Fibroblast of skin of scalp (primary cell): ENCODE measurements at regions not wholly inside any gene's neighbourhood (a gene's known extent, or its start where the extent isn't known, plus 50 kb on each side); places are given as distances from the start of the nearest gene placed in this dataset.
"Not testable (repeated sequence)": the region's sequence is repeated elsewhere in the genome, so short reads cannot be mapped to it uniquely, and the experiment has no call there.

ENCODE experiments used
- DNase-seq: peaks from one replicate; pipeline ENCODE4 v3.0.0-alpha.2; 2013

DNA sequence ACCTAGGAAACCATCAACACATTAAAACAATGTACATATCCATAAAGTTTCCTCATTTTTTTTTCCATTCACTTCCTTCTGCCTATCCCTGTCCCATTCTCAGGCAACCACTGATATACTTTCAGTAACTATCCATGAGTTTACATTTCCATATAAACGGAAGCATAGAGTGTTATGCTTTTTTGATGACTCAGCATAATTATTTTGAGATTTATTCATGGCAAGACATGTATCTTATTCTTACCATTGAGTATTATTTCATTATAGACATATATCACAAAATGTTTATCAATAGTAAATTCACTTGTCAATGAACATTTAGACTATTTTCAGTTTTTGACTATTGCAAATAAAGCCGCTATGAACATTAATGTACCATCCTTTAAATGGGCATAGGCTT is 1786.8 kb upstream of the ACO1 start:
- DNase-seq: no peak

DNA sequence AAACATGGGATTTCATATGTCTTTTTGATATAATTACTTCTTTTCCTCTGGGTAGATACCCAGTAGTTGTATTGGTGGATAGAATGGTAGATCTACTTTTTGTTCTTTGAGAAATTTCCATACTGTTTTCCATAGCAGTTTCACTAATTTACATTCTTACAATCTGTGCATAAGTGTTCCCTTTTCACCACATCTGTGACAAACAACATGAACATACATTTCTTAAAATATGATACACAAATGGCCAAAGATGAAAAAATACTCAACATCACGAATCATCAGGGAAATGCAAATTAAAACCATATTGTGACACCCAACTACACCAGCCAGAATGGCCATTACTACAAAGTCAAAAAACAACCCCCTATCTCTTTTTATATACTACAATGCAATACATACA is 1778.5 kb upstream of the ACO1 start:
- DNase-seq: no peak

- peak; percentile 1 for DNase-seq
These were observed 1774.7 kb upstream of the ACO1 start for GRCh38 chr9:30609713-30610112.

GRCh38 chr9:30616782-30617181 is 1767.7 kb upstream of the ACO1 start:
- not testable (repeated sequence) for DNase-seq

DNA sequence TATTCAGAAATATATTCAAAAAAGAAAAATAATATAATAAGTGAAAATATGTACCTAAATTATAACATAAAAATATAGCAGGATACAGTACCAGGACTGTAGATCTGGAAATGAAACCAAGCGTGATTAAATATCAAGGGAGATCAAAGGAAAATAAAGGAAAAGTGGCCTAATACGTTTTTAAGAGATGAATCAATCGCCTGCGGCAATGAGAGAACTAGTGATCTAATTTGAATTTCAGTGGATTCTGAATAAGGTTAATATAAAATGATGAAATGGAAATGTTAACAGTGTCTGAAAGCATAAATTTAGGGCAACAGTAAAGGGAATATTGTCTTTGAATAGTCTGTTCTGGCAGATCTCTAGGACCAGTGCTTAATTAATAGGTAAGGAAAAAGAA is 1761.9 kb upstream of the ACO1 start:
- DNase-seq: no peak

GRCh38 chr9:30628915-30629567 is 1755.4 kb upstream of the ACO1 start:
- DNase-seq: no peak

DNA sequence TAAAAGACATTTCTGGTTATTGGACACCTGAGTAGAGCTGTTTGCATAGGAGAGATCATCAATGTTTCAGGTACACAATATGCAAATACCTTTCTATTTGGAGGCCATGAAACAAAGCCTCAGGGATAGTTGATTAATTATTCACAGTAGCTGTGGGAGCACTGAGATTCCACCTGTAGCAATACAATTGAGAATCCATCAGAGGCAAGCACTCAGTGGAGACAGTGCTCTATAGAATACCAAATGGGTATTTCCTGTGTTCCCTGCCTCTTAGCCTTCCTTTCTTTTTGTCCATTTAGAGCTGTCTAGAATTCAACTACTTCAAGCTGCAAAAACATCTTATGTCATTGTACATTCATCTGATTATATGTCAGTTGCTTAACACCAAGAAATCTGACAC is 1754.0 kb upstream of the ACO1 start:
- DNase-seq: no peak

DNA sequence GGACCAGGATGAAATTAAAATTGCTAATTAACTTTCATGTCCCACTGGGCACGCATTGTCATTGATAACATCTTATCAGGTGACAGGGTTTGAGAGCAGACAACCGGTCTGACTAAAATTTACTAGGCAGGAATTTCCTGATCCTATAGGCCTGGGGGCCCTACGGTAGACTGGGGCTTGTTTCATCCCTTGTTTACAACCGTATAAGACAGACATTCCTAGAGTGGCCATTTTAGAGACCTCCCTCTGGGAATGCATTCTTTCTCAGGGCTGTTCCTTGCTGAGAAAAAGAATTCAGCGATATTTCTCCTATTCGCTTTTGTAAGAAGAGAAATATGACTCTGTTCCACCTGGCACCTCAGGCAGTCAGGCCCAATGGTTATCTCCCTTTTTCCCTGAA is 1737.8 kb upstream of the ACO1 start:
- not testable (repeated sequence) for DNase-seq

DNA sequence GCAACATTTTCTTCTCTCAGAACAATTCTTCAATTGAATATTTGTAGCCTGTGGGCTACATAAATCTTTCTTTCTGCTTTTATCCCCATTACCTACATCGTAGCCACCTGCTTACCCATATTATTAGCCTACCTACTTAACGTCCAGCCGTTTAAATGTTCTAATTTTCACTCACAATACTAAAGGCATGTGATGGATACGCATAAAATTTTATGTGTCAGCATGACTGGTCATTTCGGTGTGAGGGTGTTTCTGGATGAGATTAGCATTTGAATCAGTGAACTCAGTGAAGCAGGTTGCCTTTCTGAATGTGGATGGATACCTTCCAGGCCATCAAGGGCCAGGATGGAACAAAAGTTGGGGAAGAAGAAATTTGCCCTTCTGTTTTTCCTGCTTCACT is 1722.5 kb upstream of the ACO1 start:
- no peak for DNase-seq

DNA sequence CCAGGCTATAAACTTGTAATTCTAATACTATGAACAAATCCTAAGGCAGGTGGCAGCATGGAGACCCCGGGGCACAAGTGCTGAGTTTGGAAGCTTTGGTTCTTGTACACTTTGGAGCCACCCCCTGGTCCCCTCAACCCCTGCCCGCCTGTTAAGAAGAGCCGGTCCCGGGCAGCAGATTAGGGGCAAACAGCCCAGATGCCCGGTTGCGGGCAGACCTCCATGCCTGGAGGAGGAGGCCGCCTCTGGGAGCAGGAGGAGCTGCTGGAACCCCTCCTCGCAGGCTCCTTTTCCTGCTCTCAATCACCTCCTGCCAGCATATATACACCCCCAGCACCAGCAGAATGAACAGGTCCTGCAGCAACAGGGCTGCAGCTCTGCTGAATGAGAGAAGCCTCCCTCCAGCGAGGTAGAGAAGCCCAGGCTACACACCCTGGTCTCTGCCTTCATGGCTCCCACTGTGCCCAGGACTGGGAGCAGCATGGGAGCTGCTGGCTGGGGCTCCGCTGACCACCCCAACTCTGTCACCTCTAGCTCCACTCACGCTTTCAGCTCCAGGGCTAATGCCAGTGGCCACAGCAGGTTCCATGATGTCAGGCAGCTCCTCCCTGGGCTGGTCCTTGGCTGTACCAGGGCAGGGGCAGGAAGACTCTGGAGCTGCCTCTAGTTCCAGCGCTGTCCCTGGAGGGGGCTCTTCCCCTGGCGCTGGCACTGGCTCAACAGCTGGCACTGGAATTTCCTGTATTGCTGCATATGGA is 1713.5 kb upstream of the ACO1 start:
- no peak for DNase-seq

- no peak for DNase-seq
These were observed 1711.3 kb upstream of the ACO1 start for GRCh38 chr9:30673132-30673531.

DNA sequence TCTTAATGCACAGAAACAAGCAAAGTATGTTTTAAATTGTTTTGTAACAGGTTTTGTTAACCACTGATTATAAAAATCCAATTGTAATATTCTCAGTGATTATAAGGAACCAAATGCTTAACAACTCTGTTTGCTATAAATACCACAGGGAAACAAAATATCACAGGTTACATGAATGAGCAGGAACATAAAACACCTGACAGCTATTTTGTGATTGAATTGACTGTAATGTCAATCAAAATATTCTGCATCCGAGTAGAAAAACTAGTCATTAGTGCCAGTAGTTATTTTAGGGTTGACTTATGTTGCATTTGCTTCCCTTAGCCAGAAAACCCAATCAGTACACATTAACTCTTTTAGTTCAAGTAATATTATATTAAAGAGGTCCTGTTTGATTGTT is 1707.8 kb upstream of the ACO1 start:
- DNase-seq: no peak

DNA sequence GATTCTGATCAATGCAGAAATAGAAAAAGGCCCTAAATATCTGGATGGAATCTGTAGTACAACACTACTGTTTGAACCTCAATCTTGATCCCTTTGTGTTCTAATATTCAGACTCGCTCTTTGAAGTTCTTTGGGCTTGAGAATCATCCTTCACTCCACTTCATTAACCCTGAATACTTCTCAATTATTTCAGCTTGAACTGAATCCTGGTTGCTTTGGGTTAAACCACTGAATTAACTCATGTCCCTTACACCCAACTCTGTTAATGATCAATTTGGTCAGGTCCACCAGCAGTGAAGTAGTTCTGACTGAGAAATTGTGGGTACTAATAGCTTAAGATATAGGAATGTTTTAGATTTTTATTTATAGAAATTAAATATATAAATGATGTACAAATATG is 1707.2 kb upstream of the ACO1 start:
- DNase-seq: no peak

GRCh38 chr9:30688801-30689200 is 1695.6 kb upstream of the ACO1 start:
- no peak for DNase-seq

GRCh38 chr9:30697958-30698357 is 1686.5 kb upstream of the ACO1 start:
- DNase-seq: no peak

- DNase-seq: no peak
These were observed 1672.9 kb upstream of the ACO1 start for GRCh38 chr9:30711591-30711990.

DNA sequence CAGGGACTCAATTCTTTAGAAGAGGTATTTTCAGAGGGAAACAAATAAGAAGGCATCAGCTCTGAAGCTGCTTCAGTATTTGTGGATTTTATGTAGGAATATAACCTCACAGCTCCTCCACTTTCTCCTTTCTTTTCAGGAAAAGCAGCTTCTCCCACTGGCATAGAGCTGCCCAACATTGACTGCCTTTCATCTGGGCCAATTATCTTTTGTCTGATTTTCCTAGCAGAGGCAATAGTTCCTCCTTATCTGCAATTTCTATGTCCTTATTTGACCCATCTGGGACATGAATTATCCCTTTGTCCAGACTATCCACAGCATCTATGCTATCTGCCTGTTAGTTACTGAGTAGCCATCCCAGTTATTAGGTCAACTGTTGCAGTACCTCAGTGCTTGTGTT is 1671.2 kb upstream of the ACO1 start:
- no peak for DNase-seq

- no peak for DNase-seq
These were observed 1670.1 kb upstream of the ACO1 start for GRCh38 chr9:30714389-30714788.

- DNase-seq: no peak
These were observed 1666.0 kb upstream of the ACO1 start for GRCh38 chr9:30718483-30718882.

DNA sequence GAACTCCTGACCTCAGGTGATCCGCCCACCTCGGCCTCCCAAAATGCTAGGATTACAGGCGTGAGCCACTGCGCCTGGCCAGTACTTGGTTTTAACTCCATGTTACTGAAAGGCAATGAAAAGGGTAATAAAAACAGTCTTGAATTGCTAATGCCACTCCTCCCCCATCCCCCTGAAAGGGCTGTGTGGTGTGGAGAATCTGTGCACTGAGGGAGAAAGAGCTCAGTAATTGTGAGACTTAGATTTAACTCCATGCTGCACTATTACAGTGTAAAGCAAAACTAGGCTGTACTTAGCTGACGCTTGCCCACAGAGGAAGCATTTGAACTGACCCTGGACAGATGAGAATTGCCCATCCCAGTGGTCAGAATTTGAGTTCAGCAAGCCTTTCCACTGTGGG is 1662.4 kb upstream of the ACO1 start:
- DNase-seq: no peak

DNA sequence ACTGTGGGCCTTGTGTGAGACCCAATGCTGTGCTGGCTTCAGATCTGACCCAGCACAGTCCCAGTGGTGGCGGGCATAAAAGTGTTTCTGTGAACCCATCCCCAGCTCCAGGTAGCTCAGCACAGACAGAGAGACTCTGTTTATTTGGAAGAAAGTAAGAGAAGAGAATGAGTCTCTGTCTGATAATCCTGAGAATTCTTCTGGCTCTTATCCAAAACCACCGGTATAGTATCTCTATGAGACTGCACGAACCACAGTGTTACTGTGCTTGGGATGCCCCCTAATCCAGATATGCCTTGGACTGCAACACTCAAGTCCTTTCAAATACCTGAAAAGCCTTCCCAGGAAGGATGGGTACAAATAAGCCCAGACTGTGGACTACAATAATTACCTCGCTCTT is 1660.8 kb upstream of the ACO1 start:
- peak; percentile 7 for DNase-seq

DNA sequence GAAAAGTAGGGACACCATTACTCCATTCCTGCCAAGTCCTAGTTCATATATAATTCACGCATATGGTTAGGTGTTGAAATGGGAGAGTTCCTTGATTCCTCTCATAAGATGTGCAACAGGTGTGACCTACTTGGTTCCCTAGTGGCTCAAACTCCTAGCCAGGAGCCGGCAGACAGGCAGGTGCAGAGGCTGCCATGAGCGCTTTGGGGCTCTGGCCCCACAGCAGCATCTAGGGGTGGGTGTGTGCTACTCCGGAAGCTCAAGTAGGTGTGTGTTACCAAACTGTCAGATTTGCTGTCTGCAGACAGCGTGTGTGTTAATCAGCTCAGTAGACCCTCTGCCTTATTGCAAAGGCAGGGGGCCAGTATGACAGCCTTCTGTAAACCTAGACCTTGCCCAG is 1652.4 kb upstream of the ACO1 start:
- no peak for DNase-seq

DNA sequence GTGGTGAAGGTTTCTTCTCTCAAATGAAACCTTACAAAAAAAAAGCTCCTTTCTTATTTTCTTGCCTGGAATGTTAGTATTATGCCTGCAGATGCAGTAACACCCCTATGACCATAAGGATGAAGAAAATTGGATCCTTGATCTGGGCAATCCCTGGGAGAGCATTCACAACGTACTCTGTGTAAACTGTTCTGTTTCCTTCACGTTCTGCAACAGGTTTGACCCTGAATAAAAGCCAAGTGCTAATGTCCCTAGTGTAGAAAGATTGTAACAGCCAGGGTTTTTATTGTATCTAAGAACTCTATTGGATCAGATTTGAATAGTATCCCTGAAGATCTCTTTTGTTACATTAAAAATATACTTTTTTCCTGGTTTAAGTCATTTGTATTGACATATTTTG is 1639.6 kb upstream of the ACO1 start:
- no peak for DNase-seq

GRCh38 chr9:30746589-30746988 is 1637.9 kb upstream of the ACO1 start:
- DNase-seq: no peak

GRCh38 chr9:30757723-30758122 is 1626.7 kb upstream of the ACO1 start:
- no peak for DNase-seq
